ENCODE measurements at regions not wholly inside any gene's neighbourhood (a gene's known extent, or its start where the extent isn't known, plus 50 kb on each side); places are given as distances from the start of the nearest gene placed in this dataset.
"Not testable (repeated sequence)": the region's sequence is repeated elsewhere in the genome, so short reads cannot be mapped to it uniquely, and the experiment has no call there.

DNA sequence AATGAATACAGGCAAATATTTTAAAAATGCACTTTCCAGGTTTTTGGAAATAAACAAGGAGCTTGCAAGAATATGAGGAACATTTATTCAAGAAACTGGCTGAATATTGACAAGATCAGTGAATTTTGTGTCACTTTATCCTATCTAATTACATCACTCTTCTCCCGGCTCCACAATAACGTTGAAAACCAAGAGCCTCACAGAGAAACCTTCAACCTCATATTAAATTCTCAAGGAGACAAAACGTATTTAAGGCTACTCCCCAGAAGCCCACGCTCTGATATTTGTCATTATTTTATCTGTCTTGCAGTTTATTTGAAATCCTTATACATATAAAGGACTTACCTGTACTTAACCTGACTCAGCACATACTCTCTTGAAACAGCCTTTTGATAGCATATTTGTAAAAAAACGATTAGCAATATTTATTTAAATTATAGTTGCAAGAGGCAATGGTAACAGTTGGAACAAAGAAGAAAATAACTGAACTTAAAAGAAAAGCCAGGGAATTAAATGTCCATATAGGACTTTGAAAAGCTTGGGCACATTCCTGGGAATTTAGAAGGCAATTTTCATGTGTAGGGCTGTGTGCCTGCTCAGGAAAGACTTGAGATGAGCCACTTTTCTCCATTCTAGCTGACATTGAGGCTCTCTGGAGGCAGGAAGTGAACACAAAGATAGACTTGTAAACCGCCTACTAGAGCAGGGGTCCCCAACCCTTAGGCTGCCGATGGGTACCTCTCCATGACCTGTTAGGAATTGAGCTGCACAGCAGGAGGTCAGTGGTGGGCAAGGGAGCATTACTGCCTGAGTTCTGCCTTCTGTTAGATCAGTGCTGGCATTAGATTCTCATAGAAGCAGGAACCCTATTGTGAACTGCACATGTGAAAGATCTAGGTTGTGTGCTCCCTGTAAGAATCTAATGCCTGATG is 636.4 kb downstream of the SLC16A7 start:
- no peaks in the 10 kb centered on the region for H3K36me3 Mint-ChIP-seq
- no peak overlapping the region for H3K4me3 Mint-ChIP-seq
- no peaks in the 10 kb centered on the region for H3K27me3 Mint-ChIP-seq
- H3K4me1 Mint-ChIP-seq (ENCODE audit: low read depth) = no peaks in the 10 kb centered on the region
- no peak overlapping the region for H3K27ac Mint-ChIP-seq
- H3K9me3 Mint-ChIP-seq (ENCODE audit: low read depth) = peaks cover 8% of the 10 kb centered on the region

DNA sequence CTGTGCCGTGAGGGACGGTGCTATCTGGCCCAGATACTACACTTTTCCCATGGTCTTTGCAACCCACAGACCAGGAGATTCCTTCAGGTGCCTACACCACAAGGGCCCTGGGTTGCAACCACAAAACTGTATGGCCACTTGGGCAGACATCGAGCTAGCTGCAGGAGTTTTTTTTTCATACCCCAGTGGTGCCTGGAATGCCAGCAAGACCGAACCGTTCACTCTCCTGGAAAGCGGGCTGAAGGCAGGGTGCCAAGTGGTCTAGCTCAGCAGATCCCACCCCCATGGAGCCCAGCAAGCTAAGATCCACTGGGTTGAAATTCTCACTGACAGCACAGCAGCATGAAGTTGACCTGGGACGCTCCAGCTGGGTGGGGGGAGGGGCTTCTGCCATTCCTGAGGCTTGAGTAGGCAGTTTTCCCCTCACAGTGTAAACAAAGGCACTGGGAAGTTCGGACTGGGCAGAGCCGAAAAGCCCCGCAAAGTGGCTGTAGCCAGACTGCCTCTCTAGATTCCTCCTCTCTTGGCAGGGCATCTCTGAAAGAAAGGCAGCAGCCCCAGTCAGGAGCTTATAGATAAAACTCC is 638.9 kb downstream of the SLC16A7 start:
- not testable (repeated sequence) for H3K27ac Mint-ChIP-seq; H3K9me3 Mint-ChIP-seq (ENCODE audit: low read depth); H3K27me3 Mint-ChIP-seq; H3K4me1 Mint-ChIP-seq (ENCODE audit: low read depth); H3K36me3 Mint-ChIP-seq; H3K4me3 Mint-ChIP-seq

DNA sequence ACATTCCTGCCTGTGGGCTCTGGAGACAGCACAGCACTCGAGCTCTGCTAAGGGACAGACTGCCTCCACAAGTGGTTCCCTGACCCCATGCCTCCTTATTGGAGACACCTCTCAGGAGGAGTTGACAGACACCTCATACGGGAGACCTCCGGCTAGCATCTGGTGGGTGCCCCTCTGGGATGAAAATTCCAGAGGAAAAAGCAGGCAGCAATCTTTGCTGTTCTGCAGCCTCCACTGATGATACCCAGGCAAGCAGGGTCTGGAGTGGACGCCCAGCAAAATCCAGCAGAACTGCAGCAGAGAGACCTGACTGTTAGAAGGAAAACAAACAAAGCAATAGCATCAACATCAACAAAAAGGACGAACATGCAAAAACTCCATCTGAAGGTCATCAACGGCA is 639.4 kb downstream of the SLC16A7 start:
- H3K9me3 Mint-ChIP-seq (ENCODE audit: low read depth) = peaks cover 3% of the 10 kb centered on the region
- no peak overlapping the region for H3K27ac Mint-ChIP-seq
- no peaks in the 10 kb centered on the region for H3K36me3 Mint-ChIP-seq
- H3K27me3 Mint-ChIP-seq = no peaks in the 10 kb centered on the region
- H3K4me3 Mint-ChIP-seq = no peak overlapping the region
- no peaks in the 10 kb centered on the region for H3K4me1 Mint-ChIP-seq (ENCODE audit: low read depth)

DNA sequence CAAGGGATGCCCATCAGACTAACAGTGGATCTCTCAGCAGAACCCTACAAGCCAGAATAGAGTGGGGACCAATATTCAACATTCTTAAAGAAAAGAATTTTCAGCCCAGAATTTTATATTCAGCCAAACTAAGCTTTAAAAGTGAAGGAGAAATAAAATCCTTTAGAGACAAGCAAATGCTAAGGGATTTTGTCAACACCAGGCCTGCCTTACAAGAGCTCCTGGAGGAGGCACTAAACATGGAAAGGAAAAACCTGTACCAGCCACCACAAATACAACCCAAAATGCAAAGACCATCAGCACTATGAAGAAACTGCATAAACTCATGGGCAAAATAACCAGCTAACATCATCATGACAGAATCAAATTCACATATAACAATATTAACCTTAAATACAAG is 640.6 kb downstream of the SLC16A7 start:
- not testable (repeated sequence) for H3K27me3 Mint-ChIP-seq; H3K27ac Mint-ChIP-seq; H3K9me3 Mint-ChIP-seq (ENCODE audit: low read depth); H3K4me3 Mint-ChIP-seq; H3K36me3 Mint-ChIP-seq; H3K4me1 Mint-ChIP-seq (ENCODE audit: low read depth)

DNA sequence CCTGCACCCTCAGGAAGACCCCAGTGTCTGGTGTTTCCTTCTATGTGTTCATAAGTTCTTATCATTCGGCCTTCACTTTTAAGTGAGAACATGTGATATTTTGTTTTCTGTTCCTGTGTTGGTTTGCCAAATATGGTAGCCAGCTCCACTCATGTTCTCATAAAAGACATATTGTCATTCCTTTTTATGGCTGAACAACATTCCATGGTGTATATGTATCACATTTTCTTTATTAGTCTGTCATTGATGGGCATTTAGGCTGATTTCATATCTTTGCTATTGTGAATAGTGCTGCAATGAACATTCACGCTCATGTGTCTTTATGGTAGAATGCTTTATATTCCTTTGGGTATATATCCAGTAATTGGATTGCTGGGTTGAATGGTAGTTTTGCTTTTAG is 645.1 kb downstream of the SLC16A7 start:
- Mint-ChIP-seq H3K27me3 (no peaks in the 10 kb centered on the region), H3K36me3 (no peaks in the 10 kb centered on the region), H3K27ac (no peak overlapping the region), H3K9me3 (ENCODE audit: low read depth) (peaks cover under 1% of the 10 kb centered on the region), H3K4me3 (no peak overlapping the region), H3K4me1 (ENCODE audit: low read depth) (no peaks in the 10 kb centered on the region)

DNA sequence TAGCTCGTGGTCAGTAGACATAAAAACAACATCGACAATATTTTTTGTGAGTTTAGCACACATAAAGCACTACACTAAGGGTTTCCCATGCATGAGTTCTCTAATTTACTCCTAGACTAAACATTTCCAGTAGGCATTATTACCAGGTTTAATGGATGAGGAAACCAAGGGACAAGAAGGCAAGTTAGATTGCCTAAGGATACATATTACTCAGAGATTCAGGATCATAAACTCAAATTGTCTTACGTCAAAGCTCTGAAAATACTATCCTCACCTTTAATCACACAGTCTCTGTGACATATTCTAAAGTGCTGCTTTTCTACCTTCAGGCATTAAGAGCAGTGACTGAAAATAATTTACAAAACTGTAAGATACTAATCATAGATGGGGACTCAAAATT is 655.3 kb downstream of the SLC16A7 start:
- H3K27ac Mint-ChIP-seq = no peak overlapping the region
- no peaks in the 10 kb centered on the region for H3K9me3 Mint-ChIP-seq (ENCODE audit: low read depth)
- no peaks in the 10 kb centered on the region for H3K27me3 Mint-ChIP-seq
- H3K4me3 Mint-ChIP-seq = no peak overlapping the region
- H3K4me1 Mint-ChIP-seq (ENCODE audit: low read depth) = no peaks in the 10 kb centered on the region
- no peaks in the 10 kb centered on the region for H3K36me3 Mint-ChIP-seq

DNA sequence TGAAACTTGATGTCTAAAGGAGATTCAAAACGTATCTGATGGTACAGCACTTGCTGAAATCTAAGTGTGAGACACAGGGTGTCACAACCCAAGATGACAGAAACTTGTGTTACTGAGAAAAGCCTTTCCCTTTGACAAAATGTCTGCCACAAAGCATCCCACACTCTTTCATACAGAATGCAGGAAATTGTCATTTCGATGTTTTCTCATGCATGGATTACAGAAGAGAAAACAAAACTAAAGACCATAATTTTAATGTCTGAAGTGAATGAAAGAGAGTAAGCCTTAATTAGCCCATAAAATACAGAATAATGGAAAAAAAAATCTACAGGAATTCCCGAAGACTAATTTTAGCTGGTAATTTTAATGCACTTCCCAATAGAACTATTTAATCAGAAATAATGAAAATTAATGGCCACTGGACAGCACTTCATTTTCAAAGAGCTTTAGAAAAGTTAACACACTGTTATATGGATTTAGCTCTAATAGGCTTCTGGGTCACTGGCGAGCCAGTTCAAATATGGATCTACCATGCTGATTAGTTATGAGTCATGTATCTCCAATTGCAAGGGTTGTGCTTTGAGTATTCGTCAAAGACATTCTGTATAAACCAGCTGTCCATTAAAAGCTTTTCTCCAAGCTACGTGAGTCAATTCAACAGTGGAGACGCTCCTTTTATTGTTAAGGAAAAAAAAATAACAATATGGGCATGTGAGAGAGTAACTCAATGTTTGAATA is 656.7 kb downstream of the SLC16A7 start:
- Mint-ChIP-seq H3K4me1 (ENCODE audit: low read depth) (no peaks in the 10 kb centered on the region), H3K27me3 (no peaks in the 10 kb centered on the region), H3K9me3 (ENCODE audit: low read depth) (no peaks in the 10 kb centered on the region), H3K4me3 (no peak overlapping the region), H3K27ac (no peak overlapping the region), H3K36me3 (no peaks in the 10 kb centered on the region)

DNA sequence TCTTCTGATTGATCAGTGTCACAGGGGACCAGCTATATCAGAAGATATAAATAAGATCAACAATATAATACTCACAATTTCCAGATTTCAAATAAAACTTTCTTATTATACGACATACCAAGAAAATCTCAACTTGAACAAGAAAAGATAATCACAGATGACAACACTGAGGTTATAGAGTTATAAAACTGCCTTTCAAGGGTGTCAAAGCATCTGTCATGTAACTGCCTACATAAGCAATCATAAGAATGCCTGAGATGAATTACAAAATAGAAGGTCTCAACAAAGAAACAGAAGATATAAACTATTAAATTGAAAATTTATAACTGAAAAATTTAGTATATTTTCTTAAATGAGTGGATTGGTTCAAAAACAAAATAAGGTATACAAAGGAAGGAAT is 659.2 kb downstream of the SLC16A7 start:
- no peaks in the 10 kb centered on the region for H3K9me3 Mint-ChIP-seq (ENCODE audit: low read depth)
- H3K36me3 Mint-ChIP-seq = no peaks in the 10 kb centered on the region
- H3K27me3 Mint-ChIP-seq = no peaks in the 10 kb centered on the region
- no peaks in the 10 kb centered on the region for H3K4me1 Mint-ChIP-seq (ENCODE audit: low read depth)
- no peak overlapping the region for H3K27ac Mint-ChIP-seq
- H3K4me3 Mint-ChIP-seq = no peak overlapping the region

DNA sequence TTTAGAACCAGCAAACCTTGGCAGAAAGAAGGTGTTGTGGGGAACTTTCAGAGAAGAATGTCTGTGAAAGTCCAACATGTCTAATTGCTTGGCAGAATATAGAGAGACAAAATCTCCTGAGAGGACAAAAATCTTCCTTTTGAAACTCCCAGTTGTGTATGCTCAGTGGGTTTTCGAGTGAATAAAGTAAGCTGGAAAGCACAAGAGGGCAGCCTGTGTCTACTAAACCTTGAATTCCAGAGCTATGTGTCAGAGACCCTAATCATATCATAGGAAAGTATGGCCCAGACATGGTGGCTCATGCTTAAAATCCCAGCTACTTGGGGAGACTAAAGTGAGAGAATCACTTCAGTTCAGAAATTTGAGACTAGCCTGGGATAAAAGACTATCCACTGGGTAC is 661.2 kb downstream of the SLC16A7 start:
- H3K4me1 Mint-ChIP-seq (ENCODE audit: low read depth) = no peaks in the 10 kb centered on the region
- H3K9me3 Mint-ChIP-seq (ENCODE audit: low read depth) = no peaks in the 10 kb centered on the region
- H3K27ac Mint-ChIP-seq = no peak overlapping the region
- H3K4me3 Mint-ChIP-seq = no peak overlapping the region
- no peaks in the 10 kb centered on the region for H3K36me3 Mint-ChIP-seq
- no peaks in the 10 kb centered on the region for H3K27me3 Mint-ChIP-seq

DNA sequence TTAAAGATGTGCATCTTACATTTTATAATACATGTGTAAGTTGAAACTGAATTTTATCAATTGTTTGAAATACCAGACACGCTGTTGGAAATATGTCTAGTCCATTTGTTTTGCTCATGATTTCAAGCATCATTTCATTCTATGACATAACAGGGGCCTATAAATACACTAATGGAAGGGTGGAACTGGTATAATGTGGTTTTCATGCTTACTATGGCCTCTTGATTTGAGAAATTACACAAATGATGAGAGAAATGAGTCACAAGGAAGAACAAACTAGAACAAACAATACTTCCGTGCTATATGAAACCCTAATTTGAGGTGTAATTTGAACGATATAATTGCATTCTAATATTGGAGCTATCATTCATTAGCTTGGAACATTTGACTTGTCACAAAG is 663.4 kb downstream of the SLC16A7 start:
- H3K9me3 Mint-ChIP-seq (ENCODE audit: low read depth) = peaks cover 1% of the 10 kb centered on the region
- H3K4me1 Mint-ChIP-seq (ENCODE audit: low read depth) = no peaks in the 10 kb centered on the region
- no peaks in the 10 kb centered on the region for H3K36me3 Mint-ChIP-seq
- H3K4me3 Mint-ChIP-seq = no peak overlapping the region
- no peak overlapping the region for H3K27ac Mint-ChIP-seq
- H3K27me3 Mint-ChIP-seq = no peaks in the 10 kb centered on the region

DNA sequence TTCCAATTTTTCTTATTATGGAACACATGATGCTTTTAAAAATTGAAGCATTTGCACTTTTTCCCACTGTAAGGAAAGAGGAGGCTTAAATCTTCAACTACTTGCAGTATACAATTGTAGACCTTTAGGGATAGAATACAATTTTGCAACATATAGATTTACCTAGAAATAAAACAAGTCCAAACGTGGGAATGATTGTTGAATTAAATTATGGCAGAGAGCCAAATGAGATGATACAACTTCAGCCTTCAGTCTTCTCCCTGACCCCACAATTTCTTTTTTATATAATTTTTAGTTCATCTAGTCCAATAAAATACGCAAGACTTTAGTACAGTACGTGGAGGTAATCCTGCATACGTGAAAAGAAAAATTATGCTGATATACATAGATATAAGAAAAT is 666.5 kb downstream of the SLC16A7 start:
- Mint-ChIP-seq H3K4me1 (ENCODE audit: low read depth) (no peaks in the 10 kb centered on the region), H3K27ac (no peak overlapping the region), H3K4me3 (no peak overlapping the region), H3K36me3 (no peaks in the 10 kb centered on the region), H3K9me3 (ENCODE audit: low read depth) (peaks cover 4% of the 10 kb centered on the region), H3K27me3 (no peaks in the 10 kb centered on the region)

DNA sequence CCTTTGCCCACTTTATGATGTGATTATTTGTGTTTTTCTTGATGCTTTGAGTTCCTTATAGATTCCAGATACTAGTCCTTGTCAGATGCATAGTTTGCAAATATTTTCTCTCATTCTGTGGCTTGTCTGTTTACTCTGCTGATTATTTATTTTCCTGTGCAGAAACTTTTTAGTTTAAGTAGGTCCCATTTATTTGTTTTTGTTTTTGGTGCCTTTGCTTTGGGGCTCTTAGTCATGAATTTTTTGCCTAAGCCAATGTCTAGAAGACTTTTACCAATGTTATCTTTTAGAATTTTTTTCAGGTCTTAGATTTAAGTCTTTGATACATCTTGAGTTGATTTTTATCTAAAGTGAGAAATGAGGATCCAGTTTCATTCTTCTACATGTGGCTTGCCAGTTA is 667.3 kb downstream of the SLC16A7 start:
- Mint-ChIP-seq H3K4me3 (no peak overlapping the region), H3K36me3 (no peaks in the 10 kb centered on the region), H3K4me1 (ENCODE audit: low read depth) (no peaks in the 10 kb centered on the region), H3K27ac (no peak overlapping the region), H3K27me3 (no peaks in the 10 kb centered on the region), H3K9me3 (ENCODE audit: low read depth) (peaks cover 4% of the 10 kb centered on the region)

DNA sequence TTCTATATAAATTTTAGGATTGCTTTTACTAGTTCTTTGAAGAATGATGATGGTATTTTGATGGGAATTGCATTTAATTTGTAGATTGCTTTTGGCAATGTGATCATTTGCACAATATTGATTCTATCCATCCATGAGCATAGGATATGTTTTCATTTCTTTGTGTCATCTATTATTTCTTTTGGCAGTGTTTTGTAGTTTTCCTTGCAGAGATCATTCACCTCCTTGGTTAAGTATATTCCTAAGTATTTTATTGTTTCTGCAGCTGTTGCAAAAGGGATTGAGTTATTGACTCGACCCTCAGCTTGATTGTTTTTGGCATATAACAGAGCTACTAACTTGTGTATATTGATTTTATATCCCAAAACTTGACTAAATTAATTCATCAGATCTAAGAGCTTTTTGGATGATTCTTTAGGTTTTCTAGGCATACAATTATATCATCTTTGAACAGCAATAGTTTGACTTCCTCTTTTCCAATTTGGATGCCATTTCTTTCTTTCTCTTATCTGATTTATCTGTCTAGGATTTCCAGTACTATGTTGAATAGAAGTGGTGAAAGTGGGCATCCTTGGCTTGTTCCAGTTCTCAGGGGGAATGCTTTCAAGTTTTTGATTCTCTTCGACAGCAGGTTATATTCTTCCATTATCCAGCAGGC is 668.1 kb downstream of the SLC16A7 start:
- no peak overlapping the region for H3K27ac Mint-ChIP-seq
- H3K27me3 Mint-ChIP-seq = no peaks in the 10 kb centered on the region
- peaks cover 4% of the 10 kb centered on the region for H3K9me3 Mint-ChIP-seq (ENCODE audit: low read depth)
- H3K4me3 Mint-ChIP-seq = no peak overlapping the region
- H3K4me1 Mint-ChIP-seq (ENCODE audit: low read depth) = no peaks in the 10 kb centered on the region
- no peaks in the 10 kb centered on the region for H3K36me3 Mint-ChIP-seq

DNA sequence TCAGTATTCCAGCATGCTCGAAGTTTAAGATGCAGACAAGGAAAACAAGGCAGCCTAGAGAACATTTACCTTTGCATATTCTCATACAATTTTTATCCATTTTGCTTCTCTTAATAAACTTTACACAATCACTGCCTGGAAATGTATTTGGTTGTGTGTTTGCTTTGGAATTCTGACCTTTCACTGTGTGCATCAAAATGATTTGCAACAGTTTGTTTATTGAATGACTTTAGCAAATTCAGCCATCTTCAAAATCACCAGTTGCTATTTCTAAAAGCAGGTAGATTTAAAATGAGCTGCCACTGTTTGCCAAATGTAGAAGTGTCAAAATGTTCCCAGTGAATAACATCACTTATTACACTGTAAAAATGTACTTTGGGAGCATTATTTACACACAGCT is 669.9 kb downstream of the SLC16A7 start:
- H3K4me3 Mint-ChIP-seq = no peak overlapping the region
- H3K36me3 Mint-ChIP-seq = no peaks in the 10 kb centered on the region
- peaks cover 4% of the 10 kb centered on the region for H3K9me3 Mint-ChIP-seq (ENCODE audit: low read depth)
- no peaks in the 10 kb centered on the region for H3K27me3 Mint-ChIP-seq
- H3K4me1 Mint-ChIP-seq (ENCODE audit: low read depth) = no peaks in the 10 kb centered on the region
- H3K27ac Mint-ChIP-seq = no peak overlapping the region

DNA sequence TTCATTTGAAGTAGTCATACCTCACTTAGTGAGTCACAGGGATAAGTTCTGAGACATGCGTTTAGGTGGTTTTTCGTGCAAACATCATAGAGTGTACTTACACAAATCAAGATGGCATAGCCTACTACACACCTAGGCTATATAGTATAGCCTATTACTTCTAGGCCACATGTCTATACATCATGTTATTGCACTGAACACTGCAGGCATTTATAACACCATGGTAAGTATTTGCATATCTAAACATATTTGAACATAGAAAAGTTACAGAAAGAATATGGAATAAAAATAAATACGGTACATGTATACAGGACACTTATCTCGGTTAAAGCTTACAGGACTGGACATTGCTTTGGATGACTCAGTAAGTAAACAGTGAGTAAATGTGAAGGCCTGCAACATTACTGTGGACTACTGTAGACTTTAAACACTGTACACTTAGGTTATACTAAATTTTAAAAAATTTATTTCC is 670.6 kb downstream of the SLC16A7 start:
- Mint-ChIP-seq H3K4me3 (no peak overlapping the region), H3K27ac (no peak overlapping the region), H3K4me1 (ENCODE audit: low read depth) (no peaks in the 10 kb centered on the region), H3K9me3 (ENCODE audit: low read depth) (peaks cover 4% of the 10 kb centered on the region), H3K36me3 (no peaks in the 10 kb centered on the region), H3K27me3 (no peaks in the 10 kb centered on the region)

Data from activated naive CD8-positive, alpha-beta T cell (primary cell).